HepG2 (cell line): ENCODE measurements at regions not wholly inside any gene's neighbourhood (a gene's known extent, or its start where the extent isn't known, plus 50 kb on each side); places are given as distances from the start of the nearest gene placed in this dataset.

Experiments
- ATAC-seq: fragments of 200-7000 bp; cut with Tn5 transposase; 3 replicates; pipeline ENCODE4 v1.9.1; 2020; ENCODE audit warnings: mild to moderate bottlenecking, moderate library complexity
- BruUV-seq: library from RNA; stranded (reverse); fragments of 400-500 nt; replicated peaks from 2 replicates; lab custom pipeline; 2021; lab: Mats Ljungman, UMichigan
- CTCF ChIA-PET: fragments of 300-600 bp; formaldehyde crosslinking; extraction: SDS; loops from one replicate; lab custom pipeline; 2021; ENCODE audit warnings: low total read pairs, inconsistent platforms, low intra/inter-chr PET ratio; lab: Yijun Ruan, JAX
- POLR2A ChIA-PET: fragments of 350-600 bp; sonication (Branson Sonifier 250); formaldehyde crosslinking; loops from one replicate; lab custom pipeline; 2020; ENCODE audit warnings: antibody characterized with exemption, inconsistent platforms; lab: Yijun Ruan, JAX
- DNase-seq: peaks from one replicate; pipeline ENCODE4 v3.0.0-alpha.2; 2015; ENCODE audit warnings: low spot score
- FAIRE-seq: peaks from 3 replicates; lab custom pipeline; 2011; peaks lifted over from hg19 to GRCh38; lab: Jason Lieb, UNC
- H2AFZ ChIP-seq: one replicate; pipeline ENCODE4 v1.6.1; 2011; ENCODE audit warnings: low read length, inconsistent platforms
- H3K27ac ChIP-seq: fragments of 300-600 bp; 3 replicates; pipeline ENCODE4 v1.8.0; 2011; ENCODE audit warnings: mixed run types, mild to moderate bottlenecking, mixed read lengths, low read length, inconsistent platforms; ENCODE audit not compliant: insufficient read depth; ENCODE audit errors: extremely low read length
- H3K27me3 ChIP-seq, 2 experiments: fragments of 200-600 bp in 1 of 2; 2 replicates in 1 of 2; 3 replicates in 1 of 2; pipeline versions ENCODE4 v1.6.0 to v1.8.0; 2011; ENCODE audit warnings: low read length in 2 of 2, mild to moderate bottlenecking in 2 of 2, moderate library complexity in 2 of 2, inconsistent platforms in 1 of 2; ENCODE audit not compliant: insufficient read depth in 2 of 2, control insufficient read depth in 1 of 2
- H3K36me3 ChIP-seq, 2 experiments: fragments of 200-600 bp in 1 of 2; replicated peaks in 1 of 2; 2 replicates in 1 of 2; 3 replicates in 1 of 2; pipeline versions ENCODE4 v1.5.1 to v1.8.0; 2011; ENCODE audit warnings: low read length in 2 of 2, inconsistent platforms in 1 of 2; ENCODE audit not compliant: insufficient read depth in 2 of 2, control insufficient read depth in 1 of 2
- H3K4me1 ChIP-seq: 2 replicates; pipeline ENCODE4 v1.5.1; 2012; ENCODE audit warnings: low read length, inconsistent platforms; ENCODE audit not compliant: insufficient read depth
- H3K4me2 ChIP-seq: 2 replicates; pipeline ENCODE4 v1.6.0; 2011; ENCODE audit warnings: low read depth, low read length, inconsistent platforms
- H3K4me3 ChIP-seq, 3 experiments: fragments of 200-600 bp in 1 of 3; sonication (generic), shearing (Covaris generic) in 1 of 3; replicated peaks in 1 of 3; 2 replicates each; pipeline ENCODE4 v1.5.1; 2011 to 2016; ENCODE audit warnings: low read length in 3 of 3, inconsistent platforms in 2 of 3, low read depth in 2 of 3, mild to moderate bottlenecking in 2 of 3, control low read depth in 1 of 3, mixed read lengths in 1 of 3; ENCODE audit not compliant: insufficient read depth in 1 of 3
- H3K79me2 ChIP-seq: one replicate; pipeline ENCODE4 v1.6.1; 2011; ENCODE audit warnings: low read length, inconsistent platforms; ENCODE audit not compliant: insufficient read depth
- H3K9ac ChIP-seq: 2 replicates; pipeline ENCODE4 v1.6.0; 2011; ENCODE audit warnings: mild to moderate bottlenecking, low read depth, low read length, inconsistent platforms; ENCODE audit not compliant: insufficient read depth
- H3K9me3 ChIP-seq: 2 replicates; pipeline ENCODE4 v1.5.1; 2012; ENCODE audit warnings: mild to moderate bottlenecking, low read length
- H4K20me1 ChIP-seq: 2 replicates; pipeline ENCODE4 v1.6.0; 2011; ENCODE audit warnings: inconsistent platforms, mild to moderate bottlenecking, low read length, moderate library complexity; ENCODE audit not compliant: insufficient read depth
- ATF2 ChIP-seq: sonication (generic); formaldehyde crosslinking; IDR thresholded peaks from 2 replicates; pipeline ENCODE4 v1.4.0; 2020; ENCODE audit warnings: missing genetic modification reagents
- BHLHE40 ChIP-seq: IDR thresholded peaks from 2 replicates; pipeline ENCODE4 v1.6.1; 2011; ENCODE audit warnings: low read length, improper control_type of control experiment
- GPN1 ChIP-seq: sonication (generic); formaldehyde crosslinking; IDR thresholded peaks from 2 replicates; pipeline ENCODE4 v1.5.1; 2020; ENCODE audit warnings: missing genetic modification reagents, borderline replicate concordance
- HIVEP1 ChIP-seq: sonication (generic); formaldehyde crosslinking; IDR thresholded peaks from 2 replicates; pipeline ENCODE4 v1.4.0; 2020; ENCODE audit warnings: mild to moderate bottlenecking, missing genetic modification reagents
- NCOR1 ChIP-seq: fragments of 200-600 bp; sonication (generic); IDR thresholded peaks from 2 replicates; pipeline ENCODE4 v1.7.0; 2017; ENCODE audit warnings: antibody characterized with exemption, low read length, borderline replicate concordance
- SKI ChIP-seq: fragments of 450-650 bp; IDR thresholded peaks from one replicate; pipeline ENCODE4 v1.6.1; 2018; ENCODE audit warnings: mild to moderate bottlenecking; ENCODE audit not compliant: partially characterized antibody
- SNAI1 ChIP-seq: sonication (generic); formaldehyde crosslinking; IDR thresholded peaks from 2 replicates; pipeline ENCODE4 v1.5.0; 2020; ENCODE audit warnings: mild to moderate bottlenecking, missing genetic modification reagents, borderline replicate concordance
- SRSF4 ChIP-seq: fragments of 200-400 bp; formaldehyde crosslinking; IDR thresholded peaks from one replicate; pipeline ENCODE4 v1.6.1; 2018; ENCODE audit warnings: mild to moderate bottlenecking, low read depth, low read length, moderate library complexity; ENCODE audit not compliant: poor library complexity, severe bottlenecking
- TBX2 ChIP-seq: sonication (generic); formaldehyde crosslinking; IDR thresholded peaks from 2 replicates; pipeline ENCODE4 v1.5.0; 2020; ENCODE audit warnings: missing genetic modification reagents, mild to moderate bottlenecking, borderline replicate concordance
- ZFP36L1 ChIP-seq: sonication (generic); formaldehyde crosslinking; IDR thresholded peaks from 2 replicates; pipeline ENCODE4 v1.8.0; 2022; ENCODE audit warnings: mild to moderate bottlenecking, missing genetic modification reagents, moderate library complexity
- ZNF431 ChIP-seq: sonication (generic); formaldehyde crosslinking; IDR thresholded peaks from 2 replicates; pipeline ENCODE4 v1.9.0; 2022; ENCODE audit warnings: missing genetic modification reagents, low read depth, mild to moderate bottlenecking, borderline replicate concordance
- ZNF773 ChIP-seq: sonication (generic); formaldehyde crosslinking; IDR thresholded peaks from 2 replicates; pipeline ENCODE4 v1.4.0; 2020; ENCODE audit warnings: missing genetic modification reagents, borderline replicate concordance
- ZNF816 ChIP-seq: sonication (generic); formaldehyde crosslinking; IDR thresholded peaks from 2 replicates; pipeline ENCODE4 v1.8.0; 2022; ENCODE audit warnings: missing genetic modification reagents, mild to moderate bottlenecking, borderline replicate concordance
- WGBS: methylation state at CpG from one replicate; pipeline ENCODE4 v1.1.6; 2017; ENCODE audit warnings: low lambda C conversion rate; 5-methylcytosine and 5-hydroxymethylcytosine counted together
- in situ Hi-C: cut with HindIII; loops from 2 replicates; pipeline ENCODE4 v1.10.0; 2017; ENCODE audit warnings: low pct_unique_long_range_greater_than_20kb; ENCODE audit not compliant: extremely low pct_ligation_motif_present
- intact Hi-C: fragments of 100-400 bp; cut with micrococcal nuclease; formaldehyde crosslinking; loops from one replicate; pipeline ENCODE4 v1.10.0; 2022; ENCODE audit not compliant: unreplicated experiment
- TF ChIP-seq, protein P1 (sequence below): sonication (generic); formaldehyde crosslinking; conservative IDR thresholded peaks from 2 replicates; pipeline ENCODE4 v1.8.0; 2022; ENCODE audit warnings: mild to moderate bottlenecking, moderate library complexity, missing genetic modification reagents

DNA sequence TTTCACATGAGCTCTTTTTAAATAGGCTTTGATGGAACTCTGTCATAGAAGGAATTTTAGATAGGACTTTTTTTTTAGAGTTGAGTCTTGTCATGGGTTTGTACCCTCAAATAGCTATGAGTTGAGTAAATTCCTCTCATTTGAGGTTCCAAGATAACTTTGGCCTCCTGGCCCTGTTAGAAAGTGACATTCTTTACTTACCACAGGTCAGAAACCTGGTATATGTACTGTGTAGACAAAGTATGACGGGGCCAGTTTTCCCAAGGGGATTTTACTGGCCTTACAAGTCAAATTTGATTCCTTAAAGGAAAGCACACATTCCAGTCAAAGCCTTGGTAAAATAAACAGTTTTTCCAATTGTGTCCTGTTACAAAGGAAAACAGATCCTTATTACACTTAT lies 729.3 kb upstream of the LUZP2 start (continued):
- no peak for TF ChIP-seq ZFP36L1
- TF ChIP-seq SKI, result no peak
- no peak for TF ChIP-seq ZNF816 (CRISPR knock-in tag)
- TF ChIP-seq NCOR1, result no peak
- TF ChIP-seq SRSF4, result no peak
- TF ChIP-seq, all 625 proteins: peak for 0

GRCh38 chr11:23769214-23769613 lies 727.6 kb upstream of the LUZP2 start:
- DNase-seq (no peak), ATAC-seq (no peak), FAIRE-seq (no peak)
- Histone ChIP-seq H3K4me2 (no peak overlapping the region), H3K9ac (no peak overlapping the region), H2AFZ (no peak overlapping the region), H3K4me1 (no peaks in the 10 kb centered on the region), H3K36me3 (no peaks in the 10 kb centered on the region), H3K27me3 (no peaks in the 10 kb centered on the region), H3K27ac (no peak overlapping the region), H3K9me3 (peaks cover 59% of the 10 kb centered on the region), H3K79me2 (no peaks in the 10 kb centered on the region), H3K4me3 (no peak overlapping the region), H4K20me1 (no peaks in the 10 kb centered on the region)
- no peak for TF ChIP-seq GPN1 (CRISPR knock-in tag)
- TF ChIP-seq, protein P1, sequence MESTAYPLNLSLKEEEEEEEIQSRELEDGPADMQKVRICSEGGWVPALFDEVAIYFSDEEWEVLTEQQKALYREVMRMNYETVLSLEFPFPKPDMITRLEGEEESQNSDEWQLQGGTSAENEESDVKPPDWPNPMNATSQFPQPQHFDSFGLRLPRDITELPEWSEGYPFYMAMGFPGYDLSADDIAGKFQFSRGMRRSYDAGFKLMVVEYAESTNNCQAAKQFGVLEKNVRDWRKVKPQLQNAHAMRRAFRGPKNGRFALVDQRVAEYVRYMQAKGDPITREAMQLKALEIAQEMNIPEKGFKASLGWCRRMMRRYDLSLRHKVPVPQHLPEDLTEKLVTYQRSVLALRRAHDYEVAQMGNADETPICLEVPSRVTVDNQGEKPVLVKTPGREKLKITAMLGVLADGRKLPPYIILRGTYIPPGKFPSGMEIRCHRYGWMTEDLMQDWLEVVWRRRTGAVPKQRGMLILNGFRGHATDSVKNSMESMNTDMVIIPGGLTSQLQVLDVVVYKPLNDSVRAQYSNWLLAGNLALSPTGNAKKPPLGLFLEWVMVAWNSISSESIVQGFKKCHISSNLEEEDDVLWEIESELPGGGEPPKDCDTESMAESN, result no peak
- no peak for TF ChIP-seq ZNF431
- TF ChIP-seq HIVEP1 (CRISPR knock-in tag), result no peak
- no peak for TF ChIP-seq SKI
- no peak for TF ChIP-seq SNAI1 (CRISPR knock-in tag)
- TF ChIP-seq BHLHE40, result no peak
- no peak for TF ChIP-seq ATF2 (CRISPR knock-in tag)
- no peak for TF ChIP-seq ZNF773
- no peak for TF ChIP-seq TBX2 (CRISPR knock-in tag)
- intact Hi-C loops (no loop called here), in situ Hi-C loops (no loop called here)
- no TSS peak for BruUV-seq
- 0% methylated on average over 1 of the region's 1 CpG for WGBS
- CTCF ChIA-PET, result no interaction called here
- POLR2A ChIA-PET, result no interaction called here
